Neural progenitor cell (in vitro differentiated cells): ENCODE measurements at regions not wholly inside any gene's neighbourhood (a gene's known extent, or its start where the extent isn't known, plus 50 kb on each side); places are given as distances from the start of the nearest gene placed in this dataset.

ENCODE experiments used
- CTCF ChIP-seq: fragments of 200-600 bp; sonication (generic); IDR thresholded peaks from 2 replicates; pipeline ENCODE4 v1.5.1; 2017; ENCODE audit warnings: antibody characterized with exemption, mild to moderate bottlenecking
- EZH2 ChIP-seq: fragments of 200-600 bp; sonication (generic); IDR thresholded peaks from 2 replicates; pipeline ENCODE4 v1.6.1; 2017; ENCODE audit warnings: antibody characterized with exemption, mild to moderate bottlenecking, moderate library complexity

- TF ChIP-seq CTCF (no peak), EZH2 (no peak)
Observed at GRCh38 chr13:104001766-104002165, 935.5 kb upstream of the SLC10A2 start.
